Vagina (tissue), 2 donors: ENCODE measurements at regions not wholly inside any gene's neighbourhood (a gene's known extent, or its start where the extent isn't known, plus 50 kb on each side); places are given as distances from the start of the nearest gene placed in this dataset.

ENCODE experiments used
- CTCF ChIP-seq, 3 experiments: fragments of 450-650 bp in 2 of 3; fragments of 200-600 bp in 1 of 3; sonication (generic) in 1 of 3; IDR thresholded peaks; one replicate each; pipeline ENCODE4 v1.5.1; 2017 to 2019; ENCODE audit warnings: antibody characterized with exemption in 3 of 3, mild to moderate bottlenecking in 2 of 3, moderate library complexity in 2 of 3
- POLR2A ChIP-seq, 2 donors: fragments of 450-650 bp; IDR thresholded peaks; one replicate each; pipeline ENCODE4 v1.6.1; 2017; ENCODE audit warnings: antibody characterized with exemption in 2 of 2, mild to moderate bottlenecking in 2 of 2, moderate library complexity in 2 of 2

- TF ChIP-seq POLR2A (IDR thresholded peaks at IDR 0.05) (no peak), CTCF (IDR thresholded peaks at IDR 0.05) (no peak)
Observed at GRCh38 chr6:156260815-156261214, 516.4 kb upstream of the ARID1B start.
